NAMALWA (cell line): ENCODE measurements at regions not wholly inside any gene's neighbourhood (a gene's known extent, or its start where the extent isn't known, plus 50 kb on each side); places are given as distances from the start of the nearest gene placed in this dataset.
"Not testable (repeated sequence)": the region's sequence is repeated elsewhere in the genome, so short reads cannot be mapped to it uniquely, and the experiment has no call there.

Experiments
- DNase-seq: peaks from one replicate; pipeline ENCODE4 v3.0.0-alpha.2; 2015; ENCODE audit warnings: low spot score

GRCh38 chr17:53046781-53047180 is 775.9 kb upstream of the KIF2B start:
- DNase-seq = no peak

DNA sequence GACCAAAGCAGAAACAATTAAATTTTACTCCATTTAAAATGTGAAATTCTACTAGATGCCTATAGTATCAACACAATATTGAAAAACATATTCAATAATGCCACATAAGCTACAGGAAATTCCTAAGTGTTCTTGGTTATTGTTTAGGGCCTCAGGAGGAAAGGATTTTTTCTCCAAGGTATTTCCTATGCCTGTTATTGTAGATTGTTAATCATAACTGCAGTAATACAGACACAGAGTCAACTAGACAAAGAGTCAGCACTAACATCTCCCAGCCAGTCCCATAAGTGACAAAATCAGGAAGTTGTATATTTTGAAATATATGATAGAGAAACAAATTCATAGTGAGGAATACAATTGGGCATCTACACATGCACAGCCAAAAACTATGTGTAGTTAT is 782.7 kb upstream of the KIF2B start:
- DNase-seq = no peak

DNA sequence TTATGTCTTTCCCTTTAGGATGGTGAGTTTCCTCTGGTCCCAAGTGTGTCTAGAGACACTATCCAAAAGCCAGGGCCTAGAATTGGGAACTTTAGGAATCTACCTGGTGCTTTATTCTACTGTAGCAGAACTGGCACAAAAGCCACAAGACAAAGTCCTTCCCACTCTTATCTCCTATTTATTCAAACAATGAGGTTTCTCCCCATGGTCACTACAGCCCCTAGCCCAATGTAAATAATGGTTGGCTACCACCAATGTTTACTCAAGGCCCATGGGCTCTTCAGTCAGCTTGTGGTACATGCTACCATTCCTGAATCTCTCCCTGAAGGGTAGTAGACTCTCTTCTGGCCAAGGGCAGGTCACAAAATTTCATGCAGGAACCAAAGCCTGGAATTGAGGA is 789.4 kb upstream of the KIF2B start:
- DNase-seq = no peak

GRCh38 chr17:53032861-53033271 is 789.9 kb upstream of the KIF2B start:
- peak; percentile 43 for DNase-seq

- DNase-seq = no peak
Observed at GRCh38 chr17:53017227-53017626, 805.5 kb upstream of the KIF2B start.

DNA sequence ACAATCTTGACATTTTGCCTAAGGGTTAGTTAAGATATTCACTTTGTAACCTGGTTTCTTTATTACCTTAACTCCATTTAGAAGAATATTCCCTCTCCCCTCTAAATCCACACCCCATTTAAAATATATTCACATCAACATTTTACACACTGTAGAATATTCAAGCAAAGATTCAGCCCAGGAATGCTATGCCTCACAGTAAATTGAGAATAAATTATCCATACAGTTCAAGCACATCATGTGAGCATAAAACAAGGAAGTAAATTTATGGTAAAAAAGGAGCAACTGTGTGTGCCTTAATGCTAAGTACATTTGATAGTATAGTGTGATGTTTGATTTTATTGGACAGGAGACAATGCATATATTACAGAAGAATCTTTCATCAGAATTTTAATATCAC is 806.6 kb upstream of the KIF2B start:
- no peak for DNase-seq

DNA sequence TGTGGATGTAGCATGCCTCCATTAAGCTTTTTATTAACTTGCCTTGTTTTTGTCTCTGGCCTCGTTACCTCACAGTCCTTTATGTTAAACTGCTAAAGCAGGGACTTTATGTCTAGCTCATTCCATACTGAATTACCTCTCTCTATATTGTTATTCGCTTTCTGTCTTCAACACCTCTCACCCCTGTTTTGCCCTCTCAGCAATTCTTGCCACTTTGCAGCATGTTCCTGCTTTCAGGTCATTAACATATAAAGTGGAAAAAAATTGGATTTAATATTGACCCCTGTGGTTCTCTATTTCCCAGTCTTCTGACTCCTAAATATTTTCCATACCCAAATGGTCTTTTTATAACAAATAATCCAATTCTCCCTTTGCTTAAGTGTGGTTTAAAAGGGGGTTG is 810.4 kb upstream of the KIF2B start:
- no peak for DNase-seq

- DNase-seq = no peak
Observed at GRCh38 chr17:53006006-53006405, 816.7 kb upstream of the KIF2B start.

DNA sequence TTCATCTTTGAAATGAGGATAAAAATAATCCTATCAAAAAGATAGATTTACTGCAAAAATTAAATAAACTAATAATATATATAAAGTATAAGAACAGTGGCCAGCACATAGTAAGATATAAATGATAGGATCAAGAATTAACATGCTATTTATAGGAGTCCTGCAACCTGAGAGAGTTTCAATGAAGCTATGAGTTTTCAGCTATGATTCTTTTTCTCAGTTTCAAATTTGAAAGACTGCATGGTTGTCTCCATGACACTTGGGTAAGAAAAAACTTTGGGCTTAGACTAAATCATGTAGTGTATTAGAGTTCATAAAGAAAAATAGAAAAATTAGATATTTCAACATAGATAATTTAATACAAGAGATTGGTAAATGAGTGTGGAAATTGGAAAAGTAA is 817.8 kb upstream of the KIF2B start:
- DNase-seq = no peak

DNA sequence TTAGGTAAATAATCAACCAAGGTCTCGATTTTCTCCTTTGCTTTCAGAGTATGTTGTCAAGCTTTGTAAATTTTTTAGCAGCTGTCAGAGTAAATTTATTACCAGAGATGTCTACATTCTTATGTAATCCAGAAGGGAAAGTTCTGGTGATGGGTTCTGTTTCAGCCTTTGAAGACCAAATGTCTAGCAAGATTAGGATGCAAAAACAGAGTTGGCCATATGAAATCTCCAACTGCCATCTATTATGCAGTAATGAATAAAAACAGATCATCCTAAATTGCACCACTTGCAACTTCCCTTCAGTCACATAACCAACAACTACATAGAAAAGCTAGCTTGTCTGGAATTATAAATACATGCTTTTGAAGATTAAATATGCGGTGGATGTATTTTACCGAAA is 826.8 kb upstream of the KIF2B start:
- no peak for DNase-seq

DNA sequence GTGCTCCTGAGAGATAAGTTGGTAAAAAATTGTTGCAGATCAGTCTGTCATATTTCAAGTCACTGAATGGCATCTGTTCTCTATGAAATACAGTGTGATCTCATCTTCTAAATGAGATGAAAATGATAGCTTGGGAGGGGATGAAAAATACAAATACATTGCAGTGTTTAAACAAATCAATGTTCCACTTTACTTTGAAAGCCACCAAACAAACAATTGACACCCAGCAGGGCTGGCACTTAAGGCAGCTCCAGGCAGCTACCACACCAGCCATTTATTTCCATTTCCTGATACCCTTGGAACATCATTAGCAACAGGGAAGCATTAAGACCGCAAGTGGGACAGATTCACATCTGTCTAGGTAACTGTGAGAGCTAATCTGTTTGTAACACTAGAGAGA is 827.6 kb upstream of the KIF2B start:
- DNase-seq = no peak

GRCh38 chr17:52986056-52986662 is 827.6 kb upstream of the CA10 start:
- DNase-seq = no peak

- no peak for DNase-seq
Observed at GRCh38 chr17:52982331-52982730, 823.8 kb upstream of the CA10 start.

- no peak for DNase-seq
Observed at GRCh38 chr17:52979921-52980320, 821.4 kb upstream of the CA10 start.

DNA sequence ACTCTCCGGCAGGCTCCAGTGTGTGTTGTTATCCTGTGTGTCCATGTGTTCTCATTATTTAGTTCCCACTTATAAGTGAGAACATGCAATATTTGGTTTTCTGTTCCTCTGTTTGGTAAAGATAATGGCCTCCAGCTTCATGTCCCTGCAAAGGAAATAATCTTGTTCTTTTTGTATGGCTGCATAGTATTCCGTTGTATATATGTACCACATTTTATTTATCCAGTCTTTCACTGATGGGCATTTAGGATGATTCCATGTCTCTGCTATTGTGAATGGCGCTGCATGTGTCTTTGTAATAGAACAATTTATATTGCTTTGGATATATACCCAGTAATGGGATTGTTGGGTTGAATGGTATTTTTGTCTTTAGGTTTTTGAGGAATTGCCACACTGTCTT is 807.3 kb upstream of the CA10 start:
- no peak for DNase-seq

DNA sequence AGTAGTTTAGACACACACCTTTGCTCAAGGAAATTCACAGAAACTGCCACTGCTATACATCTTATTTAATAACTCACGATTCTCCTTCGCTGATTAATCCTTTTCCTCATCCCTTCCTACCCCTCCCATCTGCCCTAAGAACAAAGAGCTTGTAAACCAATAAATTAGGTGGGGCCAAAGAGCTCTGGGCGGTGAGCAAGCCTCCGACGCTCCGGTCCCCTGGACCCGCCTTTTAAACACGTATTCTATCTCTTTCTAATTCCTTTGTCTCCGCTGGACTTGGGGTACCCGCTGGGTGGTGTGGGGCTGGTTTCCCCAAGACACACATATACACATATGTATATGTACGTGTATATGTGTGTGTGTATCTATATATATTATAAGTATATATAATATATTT is 803.2 kb upstream of the CA10 start:
- DNase-seq = not testable (repeated sequence)

DNA sequence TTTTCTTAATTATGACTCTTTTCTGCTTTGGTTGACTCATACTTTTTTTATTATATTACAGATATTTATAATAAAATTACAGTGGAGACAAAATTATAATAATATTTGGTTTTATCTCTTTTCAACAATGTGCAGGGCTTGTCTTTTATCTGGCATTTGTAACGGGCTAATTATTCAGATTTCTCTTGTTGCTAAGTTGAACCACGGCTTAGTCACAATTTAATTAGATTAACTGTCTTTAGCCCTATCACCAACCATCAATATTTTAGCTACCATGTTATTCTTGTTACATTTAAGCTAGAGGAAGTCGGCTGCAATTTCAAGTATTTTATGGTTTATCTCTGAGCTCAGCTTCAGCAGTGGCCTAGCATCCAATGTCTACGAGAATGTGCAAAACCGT is 798.9 kb upstream of the CA10 start:
- no peak for DNase-seq

DNA sequence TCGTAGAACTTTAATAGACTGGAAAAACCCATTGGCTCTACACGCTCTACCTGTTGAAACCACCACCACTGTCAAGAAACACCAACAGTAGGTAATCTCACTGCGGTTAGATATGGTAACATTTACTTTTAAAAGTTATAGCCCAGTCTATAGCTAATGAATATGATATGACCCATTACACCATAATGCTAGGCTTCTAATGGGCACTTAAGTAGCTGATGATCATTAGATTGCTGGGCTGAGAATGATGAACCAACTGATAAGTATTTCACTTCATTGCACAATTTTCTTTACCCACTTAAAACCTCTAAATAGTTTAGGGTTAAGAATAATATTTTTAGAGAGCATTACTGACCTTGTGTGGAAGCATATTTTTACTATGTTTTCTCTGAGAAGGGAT is 788.9 kb upstream of the CA10 start:
- DNase-seq = no peak

DNA sequence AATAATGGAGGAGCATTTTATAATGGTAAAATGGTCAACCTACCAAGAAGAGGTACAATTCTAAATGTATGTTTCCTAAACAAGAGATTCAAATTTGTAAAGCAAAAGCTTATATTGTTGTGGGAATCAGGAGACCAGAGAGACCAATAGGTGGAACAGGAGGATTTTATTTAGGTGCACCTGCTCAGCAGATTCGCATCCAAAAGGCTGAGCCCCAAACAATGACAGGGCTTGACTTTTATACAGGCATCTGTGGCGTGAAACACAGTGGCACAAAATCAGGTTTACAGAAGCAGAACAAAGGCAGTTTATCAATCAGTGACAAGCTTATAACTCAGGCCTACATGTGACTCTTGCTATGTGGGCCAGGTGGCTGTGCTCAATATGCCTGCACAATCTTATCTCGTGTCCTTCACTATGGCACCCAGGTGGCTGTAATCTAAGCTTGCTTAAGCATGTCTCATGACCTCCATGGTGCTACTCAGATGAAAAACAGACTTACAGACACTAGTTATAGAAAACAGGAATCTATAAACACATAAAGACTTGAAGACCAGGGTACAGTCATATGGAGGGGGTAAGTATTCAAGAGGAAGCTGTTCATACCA is 780.2 kb upstream of the CA10 start:
- DNase-seq = no peak

GRCh38 chr17:52930581-52930980 is 772.1 kb upstream of the CA10 start:
- no peak for DNase-seq

GRCh38 chr17:52930145-52930544 is 771.6 kb upstream of the CA10 start:
- DNase-seq = no peak

DNA sequence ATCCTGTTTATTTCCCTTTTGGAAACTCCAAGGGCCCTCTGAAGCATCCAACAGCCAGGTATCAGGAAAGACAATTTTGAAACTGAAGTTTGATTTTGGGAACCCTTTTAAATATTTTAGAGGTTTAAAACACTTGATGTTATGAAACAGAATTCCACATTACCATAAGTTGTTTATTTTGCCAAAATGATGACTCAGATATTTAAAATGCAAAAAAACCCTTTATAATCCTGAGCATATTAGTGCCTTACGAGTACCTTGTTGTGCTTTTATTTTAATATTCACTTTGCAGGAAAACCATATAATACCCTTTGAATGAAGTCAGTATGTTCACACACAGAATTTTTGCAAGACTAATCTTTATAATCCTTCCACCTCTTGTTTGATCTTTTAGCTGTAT is 765.1 kb upstream of the CA10 start:
- no peak for DNase-seq

- no peak for DNase-seq
Observed at GRCh38 chr17:52899235-52899634, 740.7 kb upstream of the CA10 start.

DNA sequence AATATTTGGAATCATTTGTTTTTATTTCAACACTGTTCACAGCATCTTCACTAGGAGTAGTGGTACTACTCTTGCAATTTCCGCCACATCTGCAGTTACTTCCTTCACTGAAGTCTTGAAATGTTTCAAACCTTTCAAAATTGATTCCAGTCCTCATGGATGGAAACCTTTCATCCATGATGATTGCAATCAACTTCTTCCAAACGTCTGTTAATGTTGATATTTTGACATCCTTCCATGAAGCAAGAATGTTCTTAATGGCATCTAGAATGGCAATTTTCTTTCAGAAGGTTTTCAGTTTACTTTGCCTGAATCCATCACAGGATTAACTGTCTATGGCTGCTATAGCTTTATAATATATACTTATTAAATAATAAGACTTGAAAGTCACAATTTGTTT is 736.8 kb upstream of the CA10 start:
- DNase-seq = no peak
